Keratinocyte (primary cell): ENCODE measurements at regions not wholly inside any gene's neighbourhood (a gene's known extent, or its start where the extent isn't known, plus 50 kb on each side); places are given as distances from the start of the nearest gene placed in this dataset.

ENCODE experiments used
- EZH2 ChIP-seq: IDR thresholded peaks from one replicate; pipeline ENCODE4 v1.6.1; 2012; ENCODE audit warnings: inconsistent platforms, mild to moderate bottlenecking, low read length, moderate library complexity
- TF ChIP-seq, protein P1 (sequence below), 3 experiments: IDR thresholded peaks in 1 of 3; conservative IDR thresholded peaks in 1 of 3; optimal IDR thresholded peaks in 1 of 3; 2 replicates in 2 of 3; 3 replicates in 1 of 3; pipeline versions ENCODE3 to v1.5.1; 2011; ENCODE audit warnings: low read length in 3 of 3, mild to moderate bottlenecking in 3 of 3, moderate library complexity in 2 of 3, control low read depth in 1 of 3, inconsistent platforms in 1 of 3; ENCODE audit not compliant: insufficient read depth in 2 of 3; ENCODE audit errors: extremely low read depth in 1 of 3

DNA sequence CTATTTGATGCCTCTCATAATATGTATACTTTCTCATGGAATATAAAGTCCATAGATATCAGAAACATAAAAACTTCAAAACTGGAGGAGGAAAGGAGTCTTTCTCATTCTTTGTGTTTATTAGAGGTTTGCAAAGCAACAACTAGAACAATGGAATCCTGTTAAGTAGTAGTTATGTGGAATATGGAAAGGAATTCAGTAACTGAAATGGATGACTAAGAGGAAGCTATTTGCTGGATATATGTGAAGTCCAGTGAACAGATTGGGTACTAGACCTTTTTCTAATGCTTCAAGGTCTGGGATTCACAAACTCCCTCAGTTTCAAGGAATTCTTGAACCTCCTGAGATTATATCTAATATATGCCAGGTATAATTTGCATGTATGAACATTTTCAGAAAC is 353.6 kb upstream of the FANCL start:
- TF ChIP-seq, protein P1, sequence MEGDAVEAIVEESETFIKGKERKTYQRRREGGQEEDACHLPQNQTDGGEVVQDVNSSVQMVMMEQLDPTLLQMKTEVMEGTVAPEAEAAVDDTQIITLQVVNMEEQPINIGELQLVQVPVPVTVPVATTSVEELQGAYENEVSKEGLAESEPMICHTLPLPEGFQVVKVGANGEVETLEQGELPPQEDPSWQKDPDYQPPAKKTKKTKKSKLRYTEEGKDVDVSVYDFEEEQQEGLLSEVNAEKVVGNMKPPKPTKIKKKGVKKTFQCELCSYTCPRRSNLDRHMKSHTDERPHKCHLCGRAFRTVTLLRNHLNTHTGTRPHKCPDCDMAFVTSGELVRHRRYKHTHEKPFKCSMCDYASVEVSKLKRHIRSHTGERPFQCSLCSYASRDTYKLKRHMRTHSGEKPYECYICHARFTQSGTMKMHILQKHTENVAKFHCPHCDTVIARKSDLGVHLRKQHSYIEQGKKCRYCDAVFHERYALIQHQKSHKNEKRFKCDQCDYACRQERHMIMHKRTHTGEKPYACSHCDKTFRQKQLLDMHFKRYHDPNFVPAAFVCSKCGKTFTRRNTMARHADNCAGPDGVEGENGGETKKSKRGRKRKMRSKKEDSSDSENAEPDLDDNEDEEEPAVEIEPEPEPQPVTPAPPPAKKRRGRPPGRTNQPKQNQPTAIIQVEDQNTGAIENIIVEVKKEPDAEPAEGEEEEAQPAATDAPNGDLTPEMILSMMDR (optimal IDR thresholded peaks at IDR 0.05 in 1 of 3, IDR thresholded peaks at IDR 0.05 in 1 of 3, conservative IDR thresholded peaks at IDR 0.05 in 1 of 3; ENCODE audit: extremely low read depth in 1 of 3, insufficient read depth in 2 of 3, low read length in 3 of 3) = no peak
- TF ChIP-seq EZH2 = no peak
